ENCODE measurements at regions not wholly inside any gene's neighbourhood (a gene's known extent, or its start where the extent isn't known, plus 50 kb on each side); places are given as distances from the start of the nearest gene placed in this dataset.

DNA sequence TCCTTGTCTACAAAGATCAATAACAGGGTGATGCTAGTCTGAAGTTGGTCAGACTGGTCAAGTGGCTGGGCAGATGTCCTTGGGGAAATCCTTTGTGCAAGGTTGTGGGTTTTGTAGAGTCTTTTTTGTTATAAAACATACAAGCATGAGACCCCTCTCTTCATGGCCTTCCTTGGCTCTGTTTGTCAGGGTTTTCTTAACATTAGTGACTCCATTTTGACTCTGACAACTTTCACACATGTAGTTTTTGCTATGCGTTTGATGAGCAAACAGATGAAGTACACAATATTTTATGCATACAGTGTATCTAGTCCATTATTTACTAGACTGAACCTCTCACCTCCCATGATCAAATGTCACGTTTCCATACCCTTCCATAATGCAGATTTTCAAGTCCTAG lies 151.2 kb upstream of the KLF7 start:
- no peak for DNase-seq (ENCODE audit: low read depth)
- TF ChIP-seq, protein P1, sequence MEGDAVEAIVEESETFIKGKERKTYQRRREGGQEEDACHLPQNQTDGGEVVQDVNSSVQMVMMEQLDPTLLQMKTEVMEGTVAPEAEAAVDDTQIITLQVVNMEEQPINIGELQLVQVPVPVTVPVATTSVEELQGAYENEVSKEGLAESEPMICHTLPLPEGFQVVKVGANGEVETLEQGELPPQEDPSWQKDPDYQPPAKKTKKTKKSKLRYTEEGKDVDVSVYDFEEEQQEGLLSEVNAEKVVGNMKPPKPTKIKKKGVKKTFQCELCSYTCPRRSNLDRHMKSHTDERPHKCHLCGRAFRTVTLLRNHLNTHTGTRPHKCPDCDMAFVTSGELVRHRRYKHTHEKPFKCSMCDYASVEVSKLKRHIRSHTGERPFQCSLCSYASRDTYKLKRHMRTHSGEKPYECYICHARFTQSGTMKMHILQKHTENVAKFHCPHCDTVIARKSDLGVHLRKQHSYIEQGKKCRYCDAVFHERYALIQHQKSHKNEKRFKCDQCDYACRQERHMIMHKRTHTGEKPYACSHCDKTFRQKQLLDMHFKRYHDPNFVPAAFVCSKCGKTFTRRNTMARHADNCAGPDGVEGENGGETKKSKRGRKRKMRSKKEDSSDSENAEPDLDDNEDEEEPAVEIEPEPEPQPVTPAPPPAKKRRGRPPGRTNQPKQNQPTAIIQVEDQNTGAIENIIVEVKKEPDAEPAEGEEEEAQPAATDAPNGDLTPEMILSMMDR (IDR thresholded peaks at IDR 0.05; ENCODE audit: control insufficient read depth, extremely low read depth, insufficient read depth) = no peak
- no peak overlapping the region for H3K4me3 ChIP-seq (ENCODE audit: low read depth, low read length)

GRCh38 chr2:207317378-207317984 lies 151.7 kb upstream of the KLF7 start:
- TF ChIP-seq, protein P1 (IDR thresholded peaks at IDR 0.05; ENCODE audit: control insufficient read depth, extremely low read depth, insufficient read depth) = no peak
- DNase-seq (ENCODE audit: low read depth) = no peak
- H3K4me3 ChIP-seq (ENCODE audit: low read depth, low read length) = no peak overlapping the region

DNA sequence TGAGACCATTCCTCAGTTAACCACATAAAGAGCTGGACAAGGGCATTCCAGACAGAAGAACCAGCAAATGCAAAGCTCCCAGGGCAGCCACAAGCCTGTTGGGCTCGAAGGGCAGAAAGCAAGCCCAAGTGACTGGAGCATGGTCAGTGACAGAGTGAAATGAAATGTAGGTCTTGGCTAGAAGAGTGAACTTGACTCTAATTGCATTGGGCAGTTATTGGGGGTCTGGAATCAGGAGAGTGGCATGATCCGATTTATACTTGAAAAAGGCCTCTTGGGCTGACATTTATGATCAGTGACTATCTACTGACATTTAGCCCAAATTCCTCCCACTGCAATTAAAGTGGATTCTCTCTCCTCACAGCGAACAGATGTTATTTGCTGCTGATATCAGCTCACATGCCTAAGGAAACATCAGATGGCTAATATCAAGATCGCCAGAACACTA lies 152.5 kb upstream of the KLF7 start:
- no peak overlapping the region for H3K4me3 ChIP-seq (ENCODE audit: low read depth, low read length)
- DNase-seq (ENCODE audit: low read depth) = no peak
- TF ChIP-seq, protein P1 (IDR thresholded peaks at IDR 0.05; ENCODE audit: control insufficient read depth, extremely low read depth, insufficient read depth) = no peak

DNA sequence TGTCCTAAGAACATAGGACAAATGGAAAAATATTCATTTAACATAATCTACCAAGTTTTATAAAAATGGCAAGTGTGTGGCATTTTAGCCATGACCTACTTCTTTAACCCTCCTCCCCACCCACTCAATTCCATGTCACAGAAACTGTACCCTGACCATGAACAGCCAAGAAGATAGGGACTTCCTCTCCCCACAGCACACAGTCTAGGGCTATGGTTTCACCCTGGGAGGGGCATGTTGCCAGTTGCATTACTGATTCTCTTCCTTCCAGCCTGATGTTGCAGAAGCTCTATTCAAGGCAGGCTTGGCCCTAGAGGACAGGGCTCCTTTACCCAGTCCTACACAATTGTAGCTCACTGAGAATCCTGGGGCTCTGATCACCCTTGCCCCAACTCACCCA lies 153.6 kb upstream of the KLF7 start:
- TF ChIP-seq, protein P1 (IDR thresholded peaks at IDR 0.05; ENCODE audit: control insufficient read depth, extremely low read depth, insufficient read depth) = no peak
- no peak for DNase-seq (ENCODE audit: low read depth)
- no peak overlapping the region for H3K4me3 ChIP-seq (ENCODE audit: low read depth, low read length)

DNA sequence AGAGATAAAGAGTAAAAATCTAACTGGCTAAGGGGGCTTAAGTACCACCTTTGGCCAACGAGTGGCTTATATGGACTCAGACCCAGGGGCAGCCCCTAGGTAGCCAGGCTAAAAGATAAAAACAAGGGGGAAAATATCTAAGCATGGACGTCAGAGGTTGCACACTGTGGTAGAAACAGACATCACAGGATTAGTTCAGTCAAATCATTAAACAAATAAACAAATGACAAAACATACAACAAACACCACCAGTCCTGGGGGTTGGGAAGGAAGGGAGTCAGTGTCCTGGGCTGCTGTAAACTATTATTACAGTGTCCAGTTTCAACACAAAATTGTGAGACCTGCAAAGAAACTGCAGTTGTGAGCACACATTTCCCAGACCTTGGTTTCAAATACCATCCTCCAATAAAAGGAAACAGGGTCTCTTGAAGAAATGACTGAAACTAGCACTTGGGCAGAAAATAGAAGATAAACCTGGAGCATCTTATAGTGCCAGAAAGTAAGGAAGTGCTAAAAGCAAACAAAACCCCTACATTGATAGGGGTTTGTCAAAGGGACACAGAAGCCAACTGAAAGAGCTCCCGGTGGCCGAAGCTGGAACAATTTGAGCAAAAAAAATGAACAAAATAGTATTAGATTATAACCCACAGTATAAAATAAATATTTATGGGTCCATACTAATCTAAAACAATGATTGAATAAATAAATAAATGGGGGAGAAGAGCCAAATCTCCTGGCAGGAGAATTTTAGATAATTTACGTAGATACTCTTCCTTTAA lies 154.8 kb upstream of the KLF7 start:
- DNase-seq (ENCODE audit: low read depth) = no peak
- TF ChIP-seq, protein P1 (IDR thresholded peaks at IDR 0.05; ENCODE audit: control insufficient read depth, extremely low read depth, insufficient read depth) = no peak
- no peak overlapping the region for H3K4me3 ChIP-seq (ENCODE audit: low read depth, low read length)

DNA sequence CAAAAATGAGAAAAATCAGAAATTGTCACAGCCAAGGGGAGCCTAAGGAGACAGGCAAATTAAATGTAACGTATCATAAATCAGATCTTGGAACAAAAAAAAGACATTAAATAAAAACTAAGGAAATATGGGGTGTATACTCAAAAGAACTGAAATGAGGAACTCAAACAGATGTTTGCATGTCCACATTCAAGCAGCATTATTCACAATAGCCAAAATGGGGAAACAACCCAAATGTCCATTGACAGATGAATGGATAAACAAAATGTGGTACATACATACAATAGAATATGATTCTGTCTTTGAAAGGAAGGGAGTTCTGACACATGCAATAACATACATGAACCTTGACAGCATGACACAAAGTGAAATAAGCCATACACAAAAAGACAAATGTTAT lies 155.8 kb upstream of the KLF7 start:
- DNase-seq (ENCODE audit: low read depth) = no peak
- TF ChIP-seq, protein P1 (IDR thresholded peaks at IDR 0.05; ENCODE audit: control insufficient read depth, extremely low read depth, insufficient read depth) = no peak
- H3K4me3 ChIP-seq (ENCODE audit: low read depth, low read length) = no peak overlapping the region
